Germinal center (tissue), 1 donor: ENCODE measurements at regions not wholly inside any gene's neighbourhood (a gene's known extent, or its start where the extent isn't known, plus 50 kb on each side); places are given as distances from the start of the nearest gene placed in this dataset.

Experiments used
- DNase-seq: peaks from one replicate; pipeline ENCODE4 v3.0.0; 2012; ENCODE audit warnings: mixed read lengths, low spot score

GRCh38 chr20:23279836-23280235 lies 70.8 kb upstream of the NXT1 start:
- DNase-seq, result no peak

GRCh38 chr20:23278172-23278571 lies 72.4 kb upstream of the NXT1 start:
- DNase-seq, result no peak

DNA sequence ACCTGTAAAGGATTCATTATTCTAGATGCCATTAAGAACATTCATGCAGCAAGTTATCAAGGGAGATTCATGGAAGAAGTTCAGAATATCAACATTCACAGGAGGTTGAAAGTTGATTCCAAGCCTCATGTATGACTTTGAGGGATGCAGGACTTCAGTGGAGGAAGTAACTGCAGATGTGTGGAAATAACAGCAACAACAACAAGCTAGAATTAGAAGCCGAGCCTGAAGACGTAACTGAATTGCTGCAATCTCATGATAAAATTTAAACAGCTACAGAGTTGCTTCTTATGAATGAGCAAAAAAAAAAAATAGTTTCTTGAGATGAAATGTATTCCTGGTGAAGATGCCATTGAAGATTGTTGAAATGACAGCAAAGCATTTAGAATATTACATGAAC lies 73.3 kb upstream of the NXT1 start:
- DNase-seq, result no peak

GRCh38 chr20:23273776-23274175 lies 76.8 kb upstream of the NXT1 start:
- no peak for DNase-seq

DNA sequence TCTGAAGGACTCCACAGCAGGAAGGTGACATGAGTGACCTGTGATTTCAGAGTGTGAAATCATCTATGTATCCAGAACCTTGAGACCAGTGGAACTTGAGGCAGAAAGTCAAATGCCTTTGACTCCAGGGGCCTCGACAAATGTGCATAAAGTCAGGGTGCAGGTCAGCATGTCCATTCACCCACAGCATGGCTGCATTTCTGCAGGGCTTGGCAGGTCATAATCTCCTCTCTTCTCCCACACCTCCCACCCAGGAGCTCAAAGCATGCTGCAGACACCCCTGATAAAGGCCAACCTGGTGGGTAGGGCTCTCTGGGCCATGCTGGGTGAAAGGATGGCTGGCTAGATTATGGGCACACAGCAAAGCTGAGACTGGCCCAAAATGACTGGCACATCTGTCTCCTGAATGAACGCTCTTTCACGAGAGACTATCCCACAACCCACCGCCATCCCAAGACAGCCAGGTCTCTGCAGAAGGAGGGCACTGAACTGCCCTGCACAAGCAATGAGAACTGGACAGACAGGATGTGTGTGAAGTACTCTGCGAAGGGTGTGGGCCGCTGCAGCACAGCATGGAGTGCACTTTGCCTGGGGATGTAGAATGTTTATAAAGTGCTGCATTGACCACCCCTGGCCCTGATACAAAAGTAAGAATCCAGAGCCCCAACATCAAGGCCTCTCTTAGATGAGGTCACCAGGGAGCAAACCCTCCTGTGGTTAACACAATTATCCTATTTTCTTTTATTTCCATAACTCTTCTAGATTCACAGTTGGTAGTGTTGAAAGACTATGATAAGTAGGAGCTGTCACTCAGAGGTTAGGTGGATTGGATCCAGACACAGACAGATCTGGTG lies 78.2 kb upstream of the NXT1 start:
- DNase-seq, result no peak

- no peak for DNase-seq
Observed at GRCh38 chr20:23270382-23270911, 80.1 kb upstream of the NXT1 start.

- DNase-seq, result no peak
Observed at GRCh38 chr20:23269954-23270353, 80.6 kb upstream of the NXT1 start.

- no peak for DNase-seq
Observed at GRCh38 chr20:23268792-23269354, 81.7 kb upstream of the NXT1 start.

DNA sequence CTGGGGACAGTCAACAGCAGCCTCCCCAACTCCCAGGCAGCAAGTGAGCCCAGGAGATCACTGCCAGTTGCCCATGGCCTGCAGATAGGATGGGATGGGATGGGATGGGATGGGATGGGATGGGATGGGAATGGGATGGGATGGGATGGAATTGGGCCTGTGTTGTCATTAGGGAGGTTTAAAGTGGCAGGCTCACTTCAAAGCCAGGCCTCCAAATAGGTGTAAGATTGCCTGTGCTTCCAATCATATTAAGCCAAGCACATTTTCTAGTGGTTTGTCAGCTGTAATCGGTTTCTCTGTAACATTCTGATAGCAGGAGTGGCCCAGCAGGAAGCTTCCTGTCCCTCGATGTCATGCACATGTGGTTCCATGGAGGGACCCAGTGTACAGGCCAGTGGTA lies 82.7 kb upstream of the NXT1 start:
- DNase-seq, result no peak

- no peak for DNase-seq
Observed at GRCh38 chr20:23266530-23267398, 83.8 kb upstream of the NXT1 start.

DNA sequence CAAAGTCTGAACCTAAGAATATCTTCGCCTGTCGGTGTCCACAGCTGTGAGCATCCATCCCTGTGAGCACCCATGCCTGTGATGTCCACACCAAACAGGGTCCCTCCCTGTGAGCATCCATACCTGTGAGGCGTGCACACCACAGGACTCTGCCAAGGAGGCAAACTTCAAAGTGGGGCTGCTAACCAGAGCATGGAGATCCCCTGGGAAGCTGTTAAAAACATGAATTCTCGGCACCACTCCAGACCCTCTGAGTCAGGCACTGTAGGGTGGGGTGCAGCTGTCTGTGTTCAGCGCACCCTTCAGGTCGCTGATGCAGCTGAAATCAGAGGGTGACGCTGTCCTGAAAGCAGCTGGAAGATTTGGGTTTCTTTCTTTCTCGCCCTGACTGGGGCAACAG lies 85.4 kb upstream of the NXT1 start:
- DNase-seq, result no peak

DNA sequence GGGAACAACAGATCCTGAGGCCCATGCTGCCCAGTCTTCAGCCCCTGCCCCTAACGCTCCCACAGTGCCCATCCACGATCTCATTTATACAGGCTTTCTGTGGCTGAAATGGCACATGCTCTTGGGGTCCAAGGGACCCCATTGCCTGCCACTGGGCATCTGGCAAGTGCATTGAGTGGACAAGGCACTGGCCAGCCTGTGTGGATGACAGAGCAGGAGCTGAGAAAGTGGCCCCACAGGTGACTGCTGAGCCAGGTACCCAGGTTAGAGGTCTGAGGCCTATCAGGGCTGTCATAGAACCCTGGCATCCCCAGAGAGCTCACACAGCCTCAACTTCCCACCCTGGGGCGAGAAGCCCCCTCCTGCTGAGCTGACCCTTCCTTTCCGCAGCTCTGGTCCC lies 86.0 kb upstream of the NXT1 start:
- DNase-seq, result no peak

GRCh38 chr20:23260181-23260840 lies 90.3 kb upstream of the NXT1 start:
- DNase-seq, result no peak

DNA sequence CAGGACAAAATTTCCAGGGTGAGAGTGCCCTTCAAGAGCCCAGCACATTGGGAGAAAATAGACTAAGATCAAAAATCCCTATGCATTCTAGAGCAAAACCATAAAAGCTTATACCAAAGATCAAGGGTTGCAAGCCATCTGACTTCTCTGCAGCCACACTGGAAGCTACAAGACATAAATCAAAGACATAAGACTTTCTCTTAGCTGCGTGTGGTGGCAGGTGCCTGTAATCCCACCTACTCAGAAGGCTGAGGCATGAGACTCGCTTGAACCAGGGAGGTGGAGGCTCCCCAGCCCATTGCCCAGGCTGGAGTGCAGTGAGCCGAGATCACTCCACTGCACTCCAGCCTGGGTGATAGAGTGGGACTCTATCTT lies 91.9 kb upstream of the NXT1 start:
- DNase-seq, result no peak

DNA sequence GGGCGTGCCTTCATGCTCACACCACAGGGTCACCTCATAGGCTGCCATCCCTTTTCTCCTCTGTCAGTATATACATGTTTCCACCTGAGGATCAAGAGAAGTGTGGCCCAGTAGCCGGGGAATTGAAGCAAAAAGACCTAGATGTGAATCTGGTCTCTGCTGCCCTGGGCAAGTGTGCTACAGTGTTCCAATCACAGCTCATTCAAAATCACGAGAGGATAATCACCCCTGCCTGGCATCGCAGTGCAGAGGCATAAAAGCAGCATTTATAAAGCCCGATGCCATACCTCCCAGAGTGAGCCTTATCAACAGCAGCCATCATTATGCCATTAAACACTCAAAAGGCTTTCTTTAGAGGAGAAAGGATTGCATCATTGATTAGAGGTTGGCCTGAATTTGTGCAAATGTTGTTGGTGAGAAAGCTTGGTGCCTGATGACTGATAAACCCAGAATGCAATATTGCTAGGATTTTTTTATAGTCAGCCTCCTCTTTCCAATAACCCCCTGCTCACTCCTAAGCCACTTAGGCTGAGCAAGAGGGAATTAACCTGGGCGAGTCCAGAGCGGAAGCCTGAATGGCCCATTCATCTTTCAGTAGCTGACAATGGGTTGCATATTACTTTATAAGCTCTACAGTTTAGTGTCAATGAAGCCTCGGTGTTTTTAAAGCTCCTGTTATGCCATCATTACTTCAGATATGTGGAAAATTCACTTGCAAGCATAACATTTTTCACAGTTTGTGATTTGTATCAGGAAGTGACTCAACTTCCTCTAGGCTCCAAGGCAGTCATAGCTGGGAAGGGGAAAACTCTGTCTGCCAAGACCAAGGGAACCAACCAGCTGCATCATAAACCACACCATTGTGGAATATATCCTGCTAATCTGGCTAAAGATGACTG lies 92.5 kb upstream of the NXT1 start:
- no peak for DNase-seq

DNA sequence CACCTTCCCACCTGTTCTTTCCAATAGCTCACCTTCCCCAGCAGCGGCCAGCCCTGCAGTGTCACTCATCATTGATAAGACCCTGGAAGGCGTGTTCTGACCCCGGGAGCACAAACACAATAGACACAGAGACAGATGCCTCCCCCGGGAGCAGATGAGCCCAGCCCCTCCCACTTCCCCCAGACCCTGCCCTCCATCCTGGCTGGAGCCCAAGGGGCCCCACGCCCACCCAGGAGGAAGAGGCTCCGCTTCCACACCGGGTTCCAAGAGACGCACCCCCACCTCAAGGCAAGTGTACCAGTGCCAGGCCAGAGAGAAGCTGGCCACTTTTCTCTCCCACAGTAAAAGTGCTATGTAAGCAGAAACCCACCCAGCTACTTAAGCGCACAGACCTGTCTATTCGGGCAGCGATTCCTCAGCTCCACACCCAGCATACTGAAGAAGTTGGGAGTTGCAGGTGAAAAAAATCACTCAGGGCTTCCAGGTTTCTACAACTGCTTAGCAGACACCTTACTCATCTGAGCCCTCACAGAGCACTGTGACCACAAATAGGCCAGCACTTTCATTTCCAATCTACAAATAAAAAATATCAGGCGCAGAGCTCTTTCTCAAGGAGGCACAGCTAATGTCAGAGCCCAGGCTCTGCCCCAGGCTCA lies 93.4 kb upstream of the NXT1 start:
- DNase-seq, result no peak

DNA sequence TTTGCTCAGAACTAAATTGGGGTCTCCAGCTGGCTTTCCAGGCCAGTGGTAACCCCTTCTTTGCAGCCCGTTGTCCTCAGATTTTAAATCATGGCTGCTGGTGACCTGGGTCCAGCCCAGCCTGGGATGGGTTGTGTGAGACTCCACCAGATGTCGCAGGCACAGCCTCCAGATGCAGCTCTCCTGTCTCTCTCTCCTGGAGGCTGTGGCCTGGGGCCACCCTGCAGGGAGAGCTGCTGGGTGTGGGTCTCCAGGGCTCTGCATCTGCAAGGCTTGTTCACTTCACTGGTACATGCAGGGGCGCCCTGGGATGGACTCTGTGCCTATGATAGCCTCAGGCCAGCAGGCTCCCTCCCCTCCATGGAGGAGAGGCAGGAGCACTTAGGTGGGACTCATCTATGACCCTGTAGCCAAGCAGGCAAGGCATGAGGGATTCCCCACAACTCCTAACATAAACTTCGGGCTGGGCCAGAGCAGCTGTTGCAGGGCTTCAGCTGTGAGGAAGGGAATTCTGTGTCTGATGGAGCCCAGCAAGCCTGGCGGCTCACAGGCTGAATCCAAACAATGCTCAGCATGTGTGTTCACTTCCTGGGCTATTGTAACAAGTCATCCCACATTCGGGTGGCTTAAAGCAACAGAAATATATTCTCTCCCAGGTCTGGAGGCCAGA lies 94.7 kb upstream of the NXT1 start:
- DNase-seq, result no peak

DNA sequence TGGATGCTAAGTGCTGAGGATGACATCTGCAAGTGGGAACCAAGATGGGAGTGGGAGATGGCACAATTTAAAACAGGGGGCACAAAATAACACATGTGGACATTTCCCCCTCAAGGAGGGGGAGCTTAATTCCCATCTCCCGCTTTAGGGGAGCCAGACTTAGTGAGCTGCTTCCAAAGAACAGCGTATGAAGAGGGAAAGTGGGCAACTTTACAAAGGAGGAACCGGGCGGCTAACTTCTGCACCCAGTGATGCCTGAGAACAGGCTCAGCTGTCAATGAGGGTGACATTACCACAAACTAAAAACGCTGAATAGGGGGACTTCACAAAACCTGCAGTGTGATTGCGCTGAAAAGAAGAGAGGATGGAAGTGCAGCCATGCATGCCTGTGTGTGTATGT lies 95.5 kb upstream of the NXT1 start:
- DNase-seq, result no peak

- no peak for DNase-seq
Observed at GRCh38 chr20:23254505-23254904, 96.1 kb upstream of the NXT1 start.

- no peak for DNase-seq
Observed at GRCh38 chr20:23254034-23254433, 96.6 kb upstream of the NXT1 start.
